ENCODE measurements at regions not wholly inside any gene's neighbourhood (a gene's known extent, or its start where the extent isn't known, plus 50 kb on each side); places are given as distances from the start of the nearest gene placed in this dataset.

GRCh38 chr1:170357750-170358149 is 174.2 kb upstream of the GORAB start:
- Histone ChIP-seq H3K4me1 (peaks cover 0 to 22% (median 6%) of the 10 kb centered on the region in 12 donors), H3K9me3 (peaks cover 0 to 23% (median 2%) of the 10 kb centered on the region in 12 donors), H3K27me3 (no peaks in the 10 kb centered on the region), H3K27ac (no peak overlapping the region), H3K4me3 (no peak overlapping the region), H3K36me3 (no peaks in the 10 kb centered on the region)
- ATAC-seq: no peak
- intact Hi-C loops (cut with DNase I): no loop called here
- DNase-seq: no peak
- WGBS, 4 donors: 92 to 100% (median 96%) methylated on average over 1 of the region's 1 CpG
- TF ChIP-seq CTCF (IDR thresholded peaks at IDR 0.05) (no peak), POLR2A (IDR thresholded peaks at IDR 0.05) (no peak)

GRCh38 chr1:170360601-170361000 is 171.4 kb upstream of the GORAB start:
- ATAC-seq (no peak), DNase-seq (no peak)
- intact Hi-C loops (cut with DNase I): loop anchor here in 1 of 10 donors (10.0 kb wide), 1 partner anchor 46 kb away; no protein-coding TSS in a partner anchor
- WGBS, 4 donors: 74 to 87% (median 79%) methylated on average over 3 of the region's 3 CpGs
- Histone ChIP-seq H3K4me1 (peaks cover 0 to under 1% (median 0%) of the 10 kb centered on the region in 12 donors), H3K36me3 (no peaks in the 10 kb centered on the region), H3K27ac (no peak overlapping the region), H3K9me3 (peaks cover 0 to 41% (median 6%) of the 10 kb centered on the region in 12 donors), H3K4me3 (no peak overlapping the region), H3K27me3 (no peaks in the 10 kb centered on the region)
- TF ChIP-seq POLR2A (IDR thresholded peaks at IDR 0.05): no peak
- no peak for TF ChIP-seq CTCF (IDR thresholded peaks at IDR 0.05)

GRCh38 chr1:170365331-170365730 is 166.6 kb upstream of the GORAB start:
- Histone ChIP-seq H3K27ac (no peak overlapping the region), H3K9me3 (peaks cover 0 to 35% (median 0%) of the 10 kb centered on the region in 12 donors), H3K4me3 (no peak overlapping the region), H3K4me1 (no peaks in the 10 kb centered on the region), H3K27me3 (no peaks in the 10 kb centered on the region), H3K36me3 (no peaks in the 10 kb centered on the region)
- ATAC-seq (no peak), DNase-seq (no peak)
- no peak for TF ChIP-seq POLR2A (IDR thresholded peaks at IDR 0.05)
- no peak for TF ChIP-seq CTCF (IDR thresholded peaks at IDR 0.05)
- WGBS, 4 donors: 51 to 85% (median 74%) methylated on average over 2 of the region's 2 CpGs
- intact Hi-C loops (cut with DNase I): loop anchor here in 1 of 10 donors (10.0 kb wide), 1 partner anchor 51 kb away; no protein-coding TSS in a partner anchor

GRCh38 chr1:170366980-170367379 is 165.0 kb upstream of the GORAB start:
- no peak for DNase-seq
- 90 to 94% (median 93%) methylated on average over 2 of the region's 2 CpGs for WGBS, 4 donors
- TF ChIP-seq CTCF (IDR thresholded peaks at IDR 0.05) (no peak), POLR2A (IDR thresholded peaks at IDR 0.05) (no peak)
- H3K9me3 ChIP-seq: peaks cover 0 to 35% (median 0%) of the 10 kb centered on the region in 12 donors
- intact Hi-C loops (cut with DNase I): loop anchor here in 1 of 10 donors (10.0 kb wide), 1 partner anchor 52 kb away; no protein-coding TSS in a partner anchor
- H3K36me3 ChIP-seq: no peaks in the 10 kb centered on the region
- H3K4me1 ChIP-seq: no peaks in the 10 kb centered on the region
- no peak for ATAC-seq
- no peak overlapping the region for H3K4me3 ChIP-seq
- no peak overlapping the region for H3K27ac ChIP-seq
- no peaks in the 10 kb centered on the region for H3K27me3 ChIP-seq

All from heart left ventricle (tissue), 16 donors.